HepG2 (cell line): ENCODE measurements at regions not wholly inside any gene's neighbourhood (a gene's known extent, or its start where the extent isn't known, plus 50 kb on each side); places are given as distances from the start of the nearest gene placed in this dataset.

ENCODE experiments used
- ATAC-seq: fragments of 200-7000 bp; cut with Tn5 transposase; 3 replicates; pipeline ENCODE4 v1.9.1; 2020; ENCODE audit warnings: mild to moderate bottlenecking, moderate library complexity
- BruUV-seq: library from RNA; stranded (reverse); fragments of 400-500 nt; replicated peaks from 2 replicates; lab custom pipeline; 2021; lab: Mats Ljungman, UMichigan
- CTCF ChIA-PET: fragments of 300-600 bp; formaldehyde crosslinking; extraction: SDS; loops from one replicate; lab custom pipeline; 2021; ENCODE audit warnings: low total read pairs, inconsistent platforms, low intra/inter-chr PET ratio; lab: Yijun Ruan, JAX
- POLR2A ChIA-PET: fragments of 350-600 bp; sonication (Branson Sonifier 250); formaldehyde crosslinking; loops from one replicate; lab custom pipeline; 2020; ENCODE audit warnings: antibody characterized with exemption, inconsistent platforms; lab: Yijun Ruan, JAX
- DNase-seq: peaks from one replicate; pipeline ENCODE4 v3.0.0-alpha.2; 2015; ENCODE audit warnings: low spot score
- FAIRE-seq: peaks from 3 replicates; lab custom pipeline; 2011; peaks lifted over from hg19 to GRCh38; lab: Jason Lieb, UNC
- H2AFZ ChIP-seq: one replicate; pipeline ENCODE4 v1.6.1; 2011; ENCODE audit warnings: low read length, inconsistent platforms
- H3K27ac ChIP-seq: fragments of 300-600 bp; 3 replicates; pipeline ENCODE4 v1.8.0; 2011; ENCODE audit warnings: mixed run types, mild to moderate bottlenecking, mixed read lengths, low read length, inconsistent platforms; ENCODE audit not compliant: insufficient read depth; ENCODE audit errors: extremely low read length
- H3K27me3 ChIP-seq, 2 experiments: fragments of 200-600 bp in 1 of 2; 2 replicates in 1 of 2; 3 replicates in 1 of 2; pipeline versions ENCODE4 v1.6.0 to v1.8.0; 2011; ENCODE audit warnings: low read length in 2 of 2, mild to moderate bottlenecking in 2 of 2, moderate library complexity in 2 of 2, inconsistent platforms in 1 of 2; ENCODE audit not compliant: insufficient read depth in 2 of 2, control insufficient read depth in 1 of 2
- H3K36me3 ChIP-seq, 2 experiments: fragments of 200-600 bp in 1 of 2; replicated peaks in 1 of 2; 2 replicates in 1 of 2; 3 replicates in 1 of 2; pipeline versions ENCODE4 v1.5.1 to v1.8.0; 2011; ENCODE audit warnings: low read length in 2 of 2, inconsistent platforms in 1 of 2; ENCODE audit not compliant: insufficient read depth in 2 of 2, control insufficient read depth in 1 of 2
- H3K4me1 ChIP-seq: 2 replicates; pipeline ENCODE4 v1.5.1; 2012; ENCODE audit warnings: low read length, inconsistent platforms; ENCODE audit not compliant: insufficient read depth
- H3K4me2 ChIP-seq: 2 replicates; pipeline ENCODE4 v1.6.0; 2011; ENCODE audit warnings: low read depth, low read length, inconsistent platforms
- H3K4me3 ChIP-seq, 3 experiments: fragments of 200-600 bp in 1 of 3; sonication (generic), shearing (Covaris generic) in 1 of 3; replicated peaks in 1 of 3; 2 replicates each; pipeline ENCODE4 v1.5.1; 2011 to 2016; ENCODE audit warnings: low read length in 3 of 3, inconsistent platforms in 2 of 3, low read depth in 2 of 3, mild to moderate bottlenecking in 2 of 3, control low read depth in 1 of 3, mixed read lengths in 1 of 3; ENCODE audit not compliant: insufficient read depth in 1 of 3
- H3K79me2 ChIP-seq: one replicate; pipeline ENCODE4 v1.6.1; 2011; ENCODE audit warnings: low read length, inconsistent platforms; ENCODE audit not compliant: insufficient read depth
- H3K9ac ChIP-seq: 2 replicates; pipeline ENCODE4 v1.6.0; 2011; ENCODE audit warnings: mild to moderate bottlenecking, low read depth, low read length, inconsistent platforms; ENCODE audit not compliant: insufficient read depth
- H3K9me3 ChIP-seq: 2 replicates; pipeline ENCODE4 v1.5.1; 2012; ENCODE audit warnings: mild to moderate bottlenecking, low read length
- H4K20me1 ChIP-seq: 2 replicates; pipeline ENCODE4 v1.6.0; 2011; ENCODE audit warnings: inconsistent platforms, mild to moderate bottlenecking, low read length, moderate library complexity; ENCODE audit not compliant: insufficient read depth
- FUBP1 ChIP-seq: sonication (generic); formaldehyde crosslinking; IDR thresholded peaks from 2 replicates; pipeline ENCODE4 v1.5.1; 2020; ENCODE audit warnings: missing genetic modification reagents, mild to moderate bottlenecking, borderline replicate concordance
- HNRNPK ChIP-seq: fragments of 200-400 bp; formaldehyde crosslinking; IDR thresholded peaks from 2 replicates; pipeline ENCODE4 v1.6.1; 2018; ENCODE audit warnings: low read length, low read depth, moderate library complexity, mild to moderate bottlenecking; ENCODE audit not compliant: poor library complexity, severe bottlenecking
- IRX3 ChIP-seq: sonication (generic); formaldehyde crosslinking; IDR thresholded peaks from 2 replicates; pipeline ENCODE4 v1.8.1; 2023; ENCODE audit warnings: mild to moderate bottlenecking, low read depth, missing genetic modification reagents, borderline replicate concordance
- MAF1 ChIP-seq: sonication (generic); formaldehyde crosslinking; IDR thresholded peaks from 2 replicates; pipeline ENCODE4 v1.5.0; 2020; ENCODE audit warnings: missing genetic modification reagents, borderline replicate concordance
- MEIS2 ChIP-seq: sonication (generic); formaldehyde crosslinking; IDR thresholded peaks from 2 replicates; pipeline ENCODE4 v1.9.0; 2021; ENCODE audit warnings: mild to moderate bottlenecking, missing genetic modification reagents
- POLR2AphosphoS2 ChIP-seq: IDR thresholded peaks from 2 replicates; pipeline ENCODE4 v1.6.1; 2011; ENCODE audit warnings: low read depth, low read length, improper control_type of control experiment
- PRDM4 ChIP-seq: sonication (generic); formaldehyde crosslinking; IDR thresholded peaks from 2 replicates; pipeline ENCODE4 v1.9.0; 2021; ENCODE audit warnings: missing genetic modification reagents, borderline replicate concordance
- RBM39 ChIP-seq: fragments of 200-400 bp; formaldehyde crosslinking; IDR thresholded peaks from one replicate; pipeline ENCODE4 v1.6.1; 2018; ENCODE audit warnings: antibody characterized with exemption, mild to moderate bottlenecking, low read depth, low read length; ENCODE audit not compliant: poor library complexity, severe bottlenecking
- SMC3 ChIP-seq: IDR thresholded peaks from 2 replicates; pipeline ENCODE4 v1.6.1; 2011; ENCODE audit warnings: low read length, improper control_type of control experiment
- ZNF614 ChIP-seq: IDR thresholded peaks from 2 replicates; pipeline ENCODE4 v1.6.1; 2018; ENCODE audit warnings: missing biosample characterization, missing genetic modification reagents, inconsistent platforms, borderline replicate concordance
- ZNF646 ChIP-seq: sonication (generic); formaldehyde crosslinking; IDR thresholded peaks from 2 replicates; pipeline ENCODE4 v1.9.0; 2021; ENCODE audit warnings: mild to moderate bottlenecking, missing genetic modification reagents
- WGBS: methylation state at CpG from one replicate; pipeline ENCODE4 v1.1.6; 2017; ENCODE audit warnings: low lambda C conversion rate; 5-methylcytosine and 5-hydroxymethylcytosine counted together
- in situ Hi-C: cut with HindIII; loops from 2 replicates; pipeline ENCODE4 v1.10.0; 2017; ENCODE audit warnings: low pct_unique_long_range_greater_than_20kb; ENCODE audit not compliant: extremely low pct_ligation_motif_present
- intact Hi-C: fragments of 100-400 bp; cut with micrococcal nuclease; formaldehyde crosslinking; loops from one replicate; pipeline ENCODE4 v1.10.0; 2022; ENCODE audit not compliant: unreplicated experiment

- H3K36me3 ChIP-seq, result no peaks in the 10 kb centered on the region
- H3K9me3 ChIP-seq, result no peaks in the 10 kb centered on the region
- no peak overlapping the region for H3K4me2 ChIP-seq
- H3K4me3 ChIP-seq, result no peak overlapping the region
- no peak for FAIRE-seq
- peaks cover 9% of the 10 kb centered on the region for H3K4me1 ChIP-seq
- H3K79me2 ChIP-seq, result no peaks in the 10 kb centered on the region
- ChIA-PET POLR2A (interaction anchor here (0.7 kb wide), 1 partner anchor 11 kb away, joined by 3 read pairs; no protein-coding TSS in a partner anchor), CTCF (no interaction called here)
- no peak overlapping the region for H3K27ac ChIP-seq
- no peaks in the 10 kb centered on the region for H4K20me1 ChIP-seq
- no TSS peak for BruUV-seq
- no peak overlapping the region for H3K9ac ChIP-seq
- H3K27me3 ChIP-seq, result peaks cover 3 to 12% of the 10 kb centered on the region in 2 experiments; a peak in 2 of 5 replicates
- no peak for DNase-seq
- in situ Hi-C loops, result no loop called here
- TF ChIP-seq PRDM4, result no peak
- TF ChIP-seq ZNF614 (CRISPR knock-in tag), result no peak
- TF ChIP-seq RBM39, result no peak
- no peak for TF ChIP-seq HNRNPK
- TF ChIP-seq ZNF646 (CRISPR knock-in tag), result no peak
- no peak for TF ChIP-seq MEIS2 (CRISPR knock-in tag)
- no peak for TF ChIP-seq SMC3
- no peak for TF ChIP-seq FUBP1 (CRISPR knock-in tag)
- TF ChIP-seq MAF1 (CRISPR knock-in tag), result no peak
- TF ChIP-seq POLR2AphosphoS2, result no peak
- TF ChIP-seq IRX3 (CRISPR knock-in tag), result no peak
- no peak for ATAC-seq
- intact Hi-C loops, result no loop called here
- no peak overlapping the region for H2AFZ ChIP-seq
- WGBS, result 34% methylated on average over 6 of the region's 6 CpGs
Measured at GRCh38 chr10:33126742-33127141, 168.7 kb upstream of the ITGB1 start.
